ENCODE measurements at regions not wholly inside any gene's neighbourhood (a gene's known extent, or its start where the extent isn't known, plus 50 kb on each side); places are given as distances from the start of the nearest gene placed in this dataset.

DNA sequence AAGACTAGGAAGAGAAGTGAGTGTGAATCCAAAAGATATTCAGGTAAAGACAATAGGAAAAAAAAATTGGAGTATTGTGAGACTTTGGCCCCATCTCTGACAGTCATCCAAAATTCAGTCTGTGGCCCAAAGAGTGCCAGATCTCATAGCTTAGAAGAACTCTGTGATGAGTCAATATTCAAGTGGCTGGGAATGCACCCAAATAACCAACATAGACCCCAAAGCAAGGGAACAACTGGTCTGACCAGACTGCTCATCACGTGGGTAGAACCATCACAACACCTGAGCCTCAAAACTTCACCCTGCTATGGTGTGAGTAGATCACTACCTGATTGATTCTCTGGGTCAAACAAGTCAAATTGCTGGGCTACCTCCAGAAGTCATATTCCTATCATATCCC is 51.1 kb upstream of the TRDN start:
- TF ChIP-seq EGR1 (IDR thresholded peaks at IDR 0.05; ENCODE audit: low read depth) (no peak), FOSL1 (IDR thresholded peaks at IDR 0.05; ENCODE audit: low read depth) (no peak), CEBPB (IDR thresholded peaks at IDR 0.05; ENCODE audit: low read depth) (no peak), TCF7L2 (IDR thresholded peaks at IDR 0.05; ENCODE audit: borderline replicate concordance, extremely low read depth, insufficient read depth, insufficient read length) (no peak)
- TF ChIP-seq, protein P1, sequence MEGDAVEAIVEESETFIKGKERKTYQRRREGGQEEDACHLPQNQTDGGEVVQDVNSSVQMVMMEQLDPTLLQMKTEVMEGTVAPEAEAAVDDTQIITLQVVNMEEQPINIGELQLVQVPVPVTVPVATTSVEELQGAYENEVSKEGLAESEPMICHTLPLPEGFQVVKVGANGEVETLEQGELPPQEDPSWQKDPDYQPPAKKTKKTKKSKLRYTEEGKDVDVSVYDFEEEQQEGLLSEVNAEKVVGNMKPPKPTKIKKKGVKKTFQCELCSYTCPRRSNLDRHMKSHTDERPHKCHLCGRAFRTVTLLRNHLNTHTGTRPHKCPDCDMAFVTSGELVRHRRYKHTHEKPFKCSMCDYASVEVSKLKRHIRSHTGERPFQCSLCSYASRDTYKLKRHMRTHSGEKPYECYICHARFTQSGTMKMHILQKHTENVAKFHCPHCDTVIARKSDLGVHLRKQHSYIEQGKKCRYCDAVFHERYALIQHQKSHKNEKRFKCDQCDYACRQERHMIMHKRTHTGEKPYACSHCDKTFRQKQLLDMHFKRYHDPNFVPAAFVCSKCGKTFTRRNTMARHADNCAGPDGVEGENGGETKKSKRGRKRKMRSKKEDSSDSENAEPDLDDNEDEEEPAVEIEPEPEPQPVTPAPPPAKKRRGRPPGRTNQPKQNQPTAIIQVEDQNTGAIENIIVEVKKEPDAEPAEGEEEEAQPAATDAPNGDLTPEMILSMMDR (IDR thresholded peaks at IDR 0.05 in 2 of 3, conservative IDR thresholded peaks at IDR 0.05 in 1 of 3; ENCODE audit: borderline replicate concordance in 1 of 3, insufficient read depth in 1 of 3, low read depth in 2 of 3, low read length in 2 of 3) = no peak
- TF ChIP-seq, protein P2, sequence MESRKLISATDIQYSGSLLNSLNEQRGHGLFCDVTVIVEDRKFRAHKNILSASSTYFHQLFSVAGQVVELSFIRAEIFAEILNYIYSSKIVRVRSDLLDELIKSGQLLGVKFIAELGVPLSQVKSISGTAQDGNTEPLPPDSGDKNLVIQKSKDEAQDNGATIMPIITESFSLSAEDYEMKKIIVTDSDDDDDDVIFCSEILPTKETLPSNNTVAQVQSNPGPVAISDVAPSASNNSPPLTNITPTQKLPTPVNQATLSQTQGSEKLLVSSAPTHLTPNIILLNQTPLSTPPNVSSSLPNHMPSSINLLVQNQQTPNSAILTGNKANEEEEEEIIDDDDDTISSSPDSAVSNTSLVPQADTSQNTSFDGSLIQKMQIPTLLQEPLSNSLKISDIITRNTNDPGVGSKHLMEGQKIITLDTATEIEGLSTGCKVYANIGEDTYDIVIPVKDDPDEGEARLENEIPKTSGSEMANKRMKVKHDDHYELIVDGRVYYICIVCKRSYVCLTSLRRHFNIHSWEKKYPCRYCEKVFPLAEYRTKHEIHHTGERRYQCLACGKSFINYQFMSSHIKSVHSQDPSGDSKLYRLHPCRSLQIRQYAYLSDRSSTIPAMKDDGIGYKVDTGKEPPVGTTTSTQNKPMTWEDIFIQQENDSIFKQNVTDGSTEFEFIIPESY (IDR thresholded peaks at IDR 0.05; ENCODE audit: extremely low read depth, insufficient replicate concordance, low read length) = no peak
- ChIA-PET POLR2A (interaction anchor here (0.7 kb wide), 1 partner anchor 58 kb away, joined by 7 read pairs; no protein-coding TSS in a partner anchor), CTCF (no interaction called here), RAD21 (ENCODE audit: low non-redundant PET in 1 of 2, low total read pairs in 2 of 2, uncharacterized antibody in 2 of 2, unreplicated experiment in 2 of 2) (no interaction called here)
- no peaks in the 10 kb centered on the region for H3K9me3 ChIP-seq (ENCODE audit: control insufficient read depth in 1 of 2, insufficient read depth in 1 of 2, low read depth in 1 of 2, low read length in 2 of 2)
- H3K9ac ChIP-seq (ENCODE audit: low read length) = no peak overlapping the region
- no peak for ATAC-seq
- no peak overlapping the region for H2AFZ ChIP-seq (ENCODE audit: low read depth, low read length, poor library complexity, severe bottlenecking)
- H3K36me3 ChIP-seq (ENCODE audit: control insufficient read depth in 1 of 2, insufficient read depth in 2 of 2, low read length in 2 of 2) = no peaks in the 10 kb centered on the region
- intact Hi-C loops (cut with micrococcal nuclease) = no loop called here
- no peaks in the 10 kb centered on the region; the same call in 1 of the 2 replicates for H3K27me3 ChIP-seq (ENCODE audit: insufficient read depth, low read length)
- no peak overlapping the region for H3K4me2 ChIP-seq (ENCODE audit: low read length)
- no peaks in the 10 kb centered on the region for H3K4me1 ChIP-seq (ENCODE audit: control insufficient read depth in 1 of 2, insufficient read depth in 2 of 2, low read length in 2 of 2)
- H4K20me1 ChIP-seq (ENCODE audit: insufficient read depth) = no peaks in the 10 kb centered on the region
- no peaks in the 10 kb centered on the region for H3K79me2 ChIP-seq (ENCODE audit: insufficient read depth, low read length)
- DNase-seq (ENCODE audit: low read depth, low spot score) = no peak
- no peak overlapping the region for H3K27ac ChIP-seq (ENCODE audit: low read depth, low read length)
- no peak overlapping the region for H3K4me3 ChIP-seq (replicated peaks in 1 of 2; ENCODE audit: low read depth in 1 of 2, low read length in 2 of 2)
- H3K9me2 ChIP-seq (ENCODE audit: insufficient read depth) = no peaks in the 10 kb centered on the region
- no TSS peak for BruUV-seq (replicated peaks)

Measured in HCT116 (cell line).